NK-92 treated with Interleukin-12 subunit alpha and Interleukin-12 subunit beta, amount 100 ng/mL, for 24 hours (cell line): ENCODE measurements at regions not wholly inside any gene's neighbourhood (a gene's known extent, or its start where the extent isn't known, plus 50 kb on each side); places are given as distances from the start of the nearest gene placed in this dataset.

ENCODE experiments used
- DNase-seq: peaks from one replicate; lab custom pipeline; 2025; lab: John Stamatoyannopoulos, UW

DNA sequence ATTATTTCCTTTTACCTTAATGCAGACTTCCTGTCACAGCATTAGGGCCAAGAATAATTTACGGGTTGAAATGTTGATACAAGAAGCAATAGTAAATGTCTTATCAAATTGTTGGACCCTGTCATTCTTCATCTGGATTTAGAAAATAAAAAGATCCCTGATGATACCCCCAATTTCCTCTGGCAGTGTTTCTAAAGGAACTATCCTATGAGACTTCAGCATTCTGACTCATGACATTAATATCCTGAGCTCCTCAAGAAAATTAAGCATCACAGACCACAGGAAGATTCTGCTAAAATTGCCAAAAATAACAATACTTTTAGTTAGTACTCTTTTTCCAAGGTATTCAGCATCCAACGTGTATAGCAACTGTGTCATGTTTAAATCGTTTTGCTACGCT, 490.5 kb upstream of the ANKRD30A start:
- DNase-seq, result no peak

DNA sequence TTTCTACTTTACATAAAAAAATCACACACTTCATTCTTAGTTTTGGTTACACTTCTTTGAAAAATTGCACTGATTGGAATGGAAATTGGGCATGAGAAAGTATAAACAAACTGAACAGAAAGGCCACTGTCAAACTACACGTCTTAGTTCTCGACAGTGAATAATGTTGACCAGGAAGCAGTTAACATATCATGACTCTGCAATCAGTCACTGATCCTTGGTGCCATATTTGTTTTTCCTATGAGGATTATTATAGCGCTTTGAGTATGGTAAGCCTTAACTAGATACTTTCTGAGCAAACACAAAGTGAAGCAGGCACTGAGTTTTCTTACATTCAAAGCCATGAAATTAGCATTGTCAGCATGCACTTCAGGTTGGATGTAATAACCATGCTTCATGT, 495.1 kb upstream of the ANKRD30A start:
- DNase-seq, result no peak

DNA sequence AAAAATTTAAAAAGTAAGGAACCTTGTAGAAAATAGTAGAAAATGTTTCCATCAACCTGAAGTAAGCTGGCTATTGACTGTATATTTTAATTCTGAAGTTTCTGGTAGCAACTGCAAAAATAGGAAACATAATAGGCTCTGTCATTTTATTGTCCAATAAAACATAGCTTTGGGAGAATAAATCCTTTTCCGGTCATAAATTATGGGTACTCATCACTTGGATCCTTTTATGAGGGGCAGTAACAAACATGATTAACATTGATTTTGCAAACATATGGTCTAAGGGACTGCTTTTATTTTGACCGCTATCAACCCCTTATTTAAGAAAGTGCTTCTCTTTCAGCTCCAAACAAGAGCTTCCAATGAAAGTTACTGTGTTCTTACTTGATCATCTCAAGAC, 495.9 kb upstream of the ANKRD30A start:
- no peak for DNase-seq

DNA sequence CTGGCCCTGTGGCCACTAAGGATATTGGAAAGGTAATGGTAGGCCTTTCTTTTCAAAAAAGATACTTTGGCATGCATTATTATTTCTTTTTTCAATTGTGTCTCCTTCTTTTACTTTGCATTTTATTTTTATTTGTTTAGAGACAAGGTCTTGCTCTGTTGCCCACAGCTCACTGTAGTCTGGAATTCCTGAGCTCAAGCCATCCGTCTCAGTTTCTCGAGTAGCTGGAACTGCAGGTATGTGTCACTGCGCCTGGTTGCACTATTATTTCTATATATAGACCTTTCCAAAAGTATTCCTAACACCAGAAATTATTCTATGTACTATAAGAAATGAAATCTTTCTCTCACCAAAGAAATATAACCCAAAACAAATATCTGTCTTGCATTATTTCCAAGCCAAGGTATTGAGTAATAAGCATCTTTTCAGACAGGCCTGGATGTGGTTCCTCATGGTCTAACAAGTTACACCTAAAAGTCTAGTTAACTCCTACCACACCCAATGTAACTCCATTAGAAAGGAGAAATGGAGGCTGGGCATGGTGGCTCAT, 500.8 kb upstream of the ANKRD30A start:
- no peak for DNase-seq

DNA sequence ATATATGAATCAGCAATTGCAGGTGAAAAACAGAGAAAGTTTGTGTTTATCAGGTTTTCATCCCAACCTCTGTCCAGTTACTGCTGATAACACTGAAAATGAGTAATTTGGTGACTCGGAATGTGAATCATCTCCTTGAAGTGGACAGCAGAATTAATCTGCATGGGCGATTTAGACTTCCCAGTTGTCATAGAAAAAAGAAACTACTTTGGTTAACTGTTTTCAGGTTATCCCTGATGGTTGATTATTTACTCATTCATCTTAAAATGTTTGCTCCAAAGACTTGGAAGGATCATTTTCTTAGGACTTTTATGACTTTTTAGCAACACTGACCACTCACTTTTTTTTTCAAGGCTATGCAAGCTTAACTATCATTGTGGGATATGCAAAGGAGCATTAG, 504.1 kb upstream of the ANKRD30A start:
- DNase-seq, result no peak

DNA sequence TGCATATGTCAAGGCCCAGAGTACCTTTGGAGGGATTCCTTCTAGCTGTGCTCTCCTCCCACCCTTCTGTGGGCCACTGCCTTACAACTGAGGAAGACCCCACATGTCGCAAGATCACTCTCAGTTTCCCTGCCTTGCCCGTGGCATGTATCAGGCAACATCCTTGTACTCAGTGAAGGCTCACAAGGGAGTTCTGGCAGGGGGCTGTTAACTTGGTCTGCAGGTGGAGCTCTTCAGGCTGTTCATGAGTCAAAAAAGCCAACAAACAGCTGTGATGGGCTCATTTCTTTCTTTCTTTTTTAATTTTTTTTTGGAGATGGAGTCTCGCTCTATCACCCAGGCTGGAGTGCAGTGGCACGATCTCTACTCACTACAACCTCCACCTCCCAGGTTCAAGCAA, 513.0 kb upstream of the ANKRD30A start:
- DNase-seq, result no peak

DNA sequence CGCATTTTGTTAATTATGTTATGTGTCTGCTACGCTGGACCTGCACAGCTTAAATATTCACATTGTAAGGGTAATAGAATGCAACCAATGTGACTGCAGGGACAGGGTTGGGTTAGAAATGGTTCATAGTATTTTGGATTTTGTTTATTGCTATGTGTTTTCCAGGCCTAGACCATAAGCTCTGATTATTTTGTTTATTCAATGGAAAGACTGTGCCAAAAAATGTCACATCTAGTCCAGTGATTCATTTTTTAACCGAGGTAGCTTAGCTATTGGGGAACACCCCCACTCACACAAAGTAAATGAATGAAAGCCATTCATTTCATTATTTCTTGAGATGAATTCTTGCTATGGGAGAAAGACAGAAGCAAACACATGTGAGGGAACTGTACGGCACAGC, 516.5 kb upstream of the ANKRD30A start:
- DNase-seq, result no peak

DNA sequence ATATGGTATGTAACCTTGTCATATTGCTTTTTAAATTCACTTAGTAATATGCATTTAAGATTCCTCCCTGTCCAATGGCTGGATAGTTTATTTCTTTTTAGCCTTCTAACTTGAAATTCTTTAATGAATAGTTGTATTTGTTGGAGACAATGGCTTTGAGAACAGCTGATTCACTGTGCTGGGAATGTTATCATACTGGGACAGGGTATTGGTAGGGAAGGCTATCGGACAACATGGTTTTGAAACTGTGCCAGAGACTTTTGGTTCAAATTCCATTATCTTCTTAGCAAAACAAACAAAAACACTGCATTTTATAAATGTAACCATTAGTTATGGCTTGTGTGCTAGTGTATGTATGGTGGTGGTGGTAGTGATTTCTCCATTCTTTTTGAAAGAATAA, 517.1 kb upstream of the ANKRD30A start:
- DNase-seq, result no peak

DNA sequence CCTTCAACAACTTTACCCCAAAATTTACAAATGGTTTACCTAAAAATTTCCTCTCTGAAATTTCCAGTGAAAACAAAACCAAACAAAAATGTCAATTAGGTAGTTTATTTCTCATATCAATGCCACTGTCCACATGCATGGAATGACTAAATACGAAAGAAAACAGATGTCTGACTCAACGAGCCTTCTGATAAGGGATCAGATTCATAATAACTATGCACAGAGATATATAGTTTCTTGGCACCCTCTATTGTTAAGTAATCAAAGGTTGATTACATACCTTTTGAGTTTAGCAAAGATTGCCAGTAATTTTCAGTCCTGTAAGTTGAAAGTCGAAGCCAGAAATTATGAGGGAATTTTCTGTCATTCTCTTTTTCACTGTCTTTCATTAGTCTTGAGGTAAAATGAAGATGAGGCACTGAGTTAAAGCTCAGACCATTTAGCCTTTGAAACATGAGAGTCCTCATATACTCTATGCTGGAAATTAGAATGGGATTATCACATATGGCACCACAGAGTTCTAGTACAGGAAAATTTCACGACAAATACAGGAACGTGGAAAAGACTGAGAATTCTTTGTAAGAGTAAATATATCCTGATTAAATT, 519.1 kb upstream of the ANKRD30A start:
- DNase-seq, result no peak

DNA sequence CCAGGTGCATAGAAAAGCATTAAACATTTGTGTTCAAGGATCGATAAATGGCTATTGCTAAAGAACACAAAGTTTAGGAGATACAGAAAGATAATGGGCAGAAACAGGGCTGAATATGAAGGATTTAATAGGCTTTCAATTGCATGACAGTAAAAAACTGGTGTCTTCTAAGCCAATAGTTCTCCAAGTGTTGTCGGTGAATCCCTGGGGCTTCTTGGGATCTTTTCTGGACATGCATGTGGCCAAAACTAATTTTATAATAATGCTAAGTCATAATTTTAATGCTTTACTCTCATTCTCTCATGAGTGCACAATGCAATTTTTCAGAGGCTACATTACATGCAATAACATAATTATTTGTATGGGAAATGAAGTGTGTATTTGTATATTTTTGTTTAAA, 521.1 kb upstream of the ANKRD30A start:
- no peak for DNase-seq

DNA sequence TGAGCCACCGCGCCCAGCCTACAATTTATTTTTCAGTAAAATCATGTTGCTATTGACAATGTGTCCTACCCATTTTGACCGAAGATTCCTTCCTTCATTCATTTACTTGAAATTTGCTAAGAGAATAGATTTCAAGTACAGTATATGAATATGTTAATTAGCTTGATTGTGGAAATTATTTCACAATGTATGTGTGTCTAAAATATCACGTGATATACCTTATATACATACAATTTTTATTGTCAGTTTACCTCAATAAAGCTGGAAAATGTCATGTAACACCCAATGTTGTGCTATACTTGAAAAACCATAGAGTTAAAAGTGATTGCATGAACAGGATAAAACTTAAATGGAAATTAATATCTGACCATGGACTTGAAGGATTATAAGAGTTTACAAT, 521.7 kb upstream of the ANKRD30A start:
- no peak for DNase-seq

DNA sequence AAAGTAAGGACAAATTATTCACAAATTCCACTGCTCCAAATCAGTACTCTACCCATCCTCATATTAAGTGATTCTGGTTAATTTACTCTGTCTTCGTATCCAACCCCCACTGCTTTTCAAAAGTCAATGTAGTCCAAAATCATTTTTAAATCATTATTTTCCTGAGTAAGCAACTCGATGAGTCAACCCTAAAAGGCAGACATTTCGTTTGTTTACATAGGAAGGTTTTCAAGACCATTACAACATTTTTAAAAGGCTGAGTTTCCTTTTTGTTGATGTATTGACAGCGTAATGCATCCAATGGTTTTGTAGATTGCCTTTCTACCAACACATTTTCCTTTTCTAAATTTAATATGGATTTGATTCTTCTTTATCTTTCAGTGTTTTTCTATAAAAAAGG, 523.0 kb upstream of the ANKRD30A start:
- no peak for DNase-seq

DNA sequence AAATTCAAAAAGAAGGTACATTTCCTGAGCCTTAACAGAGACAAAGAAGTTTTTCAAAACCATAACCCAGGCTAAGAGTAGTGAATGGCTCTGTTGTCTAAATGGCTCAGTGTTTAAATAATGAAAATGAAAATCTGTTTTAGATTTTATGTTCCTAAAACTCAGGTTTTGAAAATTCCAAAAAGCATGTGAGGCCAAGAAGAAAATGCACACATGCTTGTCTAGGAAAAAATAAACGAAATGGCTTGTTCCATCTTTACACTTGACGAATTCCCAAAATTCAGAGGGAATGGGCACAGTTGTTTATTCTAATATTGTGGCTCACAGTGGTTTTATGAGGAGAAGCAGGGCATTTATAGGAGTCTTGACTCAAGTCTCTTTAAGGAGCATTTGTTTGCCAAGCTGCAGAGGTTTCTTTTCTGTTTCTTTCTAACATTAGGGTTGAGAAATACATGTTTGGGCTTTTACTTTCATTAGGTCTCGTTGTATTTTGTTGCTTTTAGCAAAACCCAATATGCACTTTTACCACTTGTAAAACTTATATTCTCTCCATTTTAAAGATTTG, 527.6 kb upstream of the ANKRD30A start:
- DNase-seq, result no peak

DNA sequence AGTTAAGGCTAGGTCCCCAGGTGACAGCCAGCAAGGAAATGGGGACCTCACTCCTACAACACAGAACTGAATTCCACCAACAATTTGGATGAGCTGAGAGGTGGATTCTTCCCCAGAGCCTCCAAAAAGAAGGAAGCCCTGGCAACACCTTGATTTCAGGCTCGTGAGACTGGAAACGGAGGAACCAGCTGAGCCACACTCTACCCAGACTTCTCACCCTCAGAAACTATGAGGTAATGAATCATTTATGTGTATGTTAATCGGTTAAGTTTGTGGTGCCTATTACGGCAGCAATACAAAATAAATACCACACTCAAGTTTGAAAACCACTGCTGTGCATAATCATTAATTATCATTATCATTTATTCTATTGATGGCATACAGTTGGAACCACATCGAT, 532.4 kb upstream of the ANKRD30A start:
- no peak for DNase-seq

DNA sequence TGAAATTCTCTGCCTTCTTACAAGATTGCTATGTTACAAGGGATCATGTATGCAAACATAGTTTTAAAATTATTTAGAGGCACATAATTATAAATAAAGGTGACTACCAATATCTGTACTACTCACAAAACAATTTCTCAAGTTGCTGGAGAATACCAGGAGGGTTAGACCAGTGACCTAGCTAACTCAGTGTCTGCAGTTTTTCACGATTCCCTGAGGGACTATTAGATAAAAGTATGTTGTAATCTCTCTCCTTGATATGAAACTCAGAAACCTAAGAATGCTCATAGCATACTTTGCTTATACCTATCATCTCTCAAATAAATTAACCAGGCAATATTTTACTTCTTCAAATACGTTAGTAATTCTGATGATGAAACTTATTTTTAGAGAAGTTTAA, 534.0 kb upstream of the ANKRD30A start:
- DNase-seq, result no peak

DNA sequence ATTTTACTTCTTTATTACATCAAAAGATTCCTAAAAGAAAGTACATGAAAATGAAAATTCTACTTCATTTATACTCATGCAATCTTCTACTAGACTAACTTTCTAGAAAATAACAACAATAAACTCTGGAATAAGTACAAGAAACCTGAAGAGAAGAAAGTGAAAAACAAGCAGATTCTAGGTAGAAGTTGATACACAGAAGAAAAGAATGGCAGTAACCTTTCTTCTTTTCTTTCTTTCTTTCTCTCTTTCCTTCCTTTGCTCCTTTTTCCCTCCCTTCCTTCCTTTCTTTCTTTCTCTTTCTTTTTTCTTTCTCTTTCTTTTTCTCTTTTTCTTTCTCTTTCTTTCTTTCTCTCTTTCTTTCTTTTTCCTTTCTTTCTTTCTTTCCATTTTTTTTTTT, 541.7 kb upstream of the ANKRD30A start:
- DNase-seq, result no peak

DNA sequence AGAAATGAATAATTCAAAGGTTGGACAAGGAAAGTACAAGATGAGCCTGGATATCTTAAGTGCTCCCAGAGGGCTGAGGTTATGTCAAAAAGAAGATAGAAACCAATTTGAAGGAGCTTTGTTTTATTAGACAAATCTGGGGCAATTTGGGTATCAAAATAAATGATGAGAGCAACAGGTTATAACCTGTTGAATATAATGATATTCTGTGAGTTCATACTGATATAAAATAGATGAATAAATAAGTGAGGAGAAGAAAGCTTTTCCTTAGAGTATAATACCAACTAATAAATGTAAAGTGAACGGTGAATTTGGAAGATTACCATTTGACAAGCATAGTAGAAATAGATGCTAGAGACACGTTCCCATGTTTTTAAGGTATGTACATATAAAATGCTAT, 544.2 kb upstream of the ANKRD30A start:
- no peak for DNase-seq

DNA sequence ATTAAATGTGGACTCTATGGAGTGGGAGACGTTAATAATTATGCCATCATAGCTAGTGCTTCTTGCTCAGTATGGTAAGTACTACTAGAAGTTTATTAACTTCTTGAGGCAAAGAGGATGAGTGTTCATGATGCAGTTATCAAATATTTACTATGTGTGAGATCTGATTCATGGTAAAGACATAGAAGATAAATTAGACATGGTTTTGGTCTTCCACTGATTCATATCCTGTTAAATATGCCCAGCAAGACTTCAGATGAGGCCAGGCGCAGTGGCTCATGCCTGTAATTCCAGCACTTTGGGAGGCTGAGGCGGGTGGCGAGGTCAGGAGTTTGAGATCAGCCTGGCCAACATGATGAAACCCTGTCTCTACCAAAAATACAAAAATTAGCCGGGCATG, 547.1 kb upstream of the ANKRD30A start:
- DNase-seq, result no peak

DNA sequence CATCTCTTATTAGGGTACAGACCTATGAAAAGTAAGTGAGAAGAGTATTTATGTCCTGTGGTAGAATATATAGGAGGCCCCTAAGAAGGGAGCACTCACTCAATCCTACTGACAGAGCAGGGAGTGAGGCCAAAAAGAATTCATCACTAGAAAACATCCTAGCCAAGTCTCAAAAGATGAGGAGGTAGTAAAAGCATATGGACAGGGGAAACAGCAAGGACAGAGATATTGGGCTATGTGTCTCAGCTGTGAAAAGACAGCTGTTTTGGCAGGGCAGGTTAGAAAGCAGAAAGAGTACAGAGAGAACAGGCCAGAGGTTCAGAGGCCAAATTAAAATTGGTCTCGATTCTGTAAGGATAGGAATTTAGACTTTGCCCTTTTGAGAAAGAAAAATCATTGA, 548.3 kb upstream of the ANKRD30A start:
- DNase-seq, result no peak

DNA sequence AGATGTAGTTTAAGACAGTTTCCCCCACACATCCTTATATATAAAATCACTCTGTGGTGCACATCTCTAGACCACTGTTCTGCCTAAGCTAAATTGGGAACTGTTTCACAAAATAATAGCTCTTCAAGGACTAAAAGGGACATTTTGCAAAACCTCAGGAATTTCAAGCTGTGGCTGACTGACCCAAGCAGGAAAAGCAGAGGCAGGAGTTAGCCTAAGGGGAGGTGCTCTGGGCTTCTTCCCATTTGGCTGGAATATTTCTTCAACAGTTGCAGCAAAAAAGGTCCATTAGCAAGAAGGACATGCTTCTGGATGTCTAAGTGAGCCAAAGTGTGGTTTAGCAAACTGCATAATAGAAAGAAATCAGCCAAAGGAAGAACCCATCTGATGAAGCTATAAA, 551.2 kb upstream of the ANKRD30A start:
- no peak for DNase-seq

DNA sequence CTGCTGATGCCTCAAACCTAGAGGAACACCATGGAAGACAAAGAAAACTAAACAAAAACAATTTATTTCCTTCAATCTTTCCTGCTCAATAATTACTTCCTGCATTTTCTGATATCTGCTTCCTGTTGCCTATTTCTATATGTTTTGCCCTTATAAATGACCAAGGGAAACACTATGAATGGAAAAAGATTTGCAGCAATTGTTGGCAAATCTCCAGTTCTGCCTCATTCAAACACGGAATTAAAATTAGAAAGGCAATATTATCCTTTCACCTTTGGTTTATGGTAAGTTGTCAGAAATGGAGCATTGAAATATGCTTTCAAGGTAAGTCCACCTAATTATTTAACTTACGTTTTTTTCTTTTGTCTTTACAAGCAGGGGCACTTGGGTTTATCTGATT, 552.2 kb upstream of the ANKRD30A start:
- DNase-seq, result no peak

DNA sequence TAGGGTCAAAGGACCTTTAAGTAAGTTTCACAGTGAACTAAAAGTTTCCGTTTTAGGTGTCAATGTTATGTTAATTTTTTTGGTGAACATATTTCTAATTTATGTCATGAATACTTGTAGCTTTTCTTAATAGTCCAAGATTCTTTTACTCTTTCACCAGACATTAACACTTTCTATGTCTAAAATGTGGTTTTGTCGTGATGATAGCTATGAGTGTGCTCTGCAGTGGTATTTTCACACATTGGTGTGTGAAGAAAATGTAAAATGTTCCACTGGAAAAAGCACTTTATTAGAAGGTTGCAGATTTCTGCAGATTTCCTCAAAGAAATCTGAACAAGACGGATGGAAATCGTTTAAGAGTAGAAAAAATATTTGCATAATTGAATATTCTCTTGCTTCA, 561.0 kb upstream of the ANKRD30A start:
- DNase-seq, result no peak

DNA sequence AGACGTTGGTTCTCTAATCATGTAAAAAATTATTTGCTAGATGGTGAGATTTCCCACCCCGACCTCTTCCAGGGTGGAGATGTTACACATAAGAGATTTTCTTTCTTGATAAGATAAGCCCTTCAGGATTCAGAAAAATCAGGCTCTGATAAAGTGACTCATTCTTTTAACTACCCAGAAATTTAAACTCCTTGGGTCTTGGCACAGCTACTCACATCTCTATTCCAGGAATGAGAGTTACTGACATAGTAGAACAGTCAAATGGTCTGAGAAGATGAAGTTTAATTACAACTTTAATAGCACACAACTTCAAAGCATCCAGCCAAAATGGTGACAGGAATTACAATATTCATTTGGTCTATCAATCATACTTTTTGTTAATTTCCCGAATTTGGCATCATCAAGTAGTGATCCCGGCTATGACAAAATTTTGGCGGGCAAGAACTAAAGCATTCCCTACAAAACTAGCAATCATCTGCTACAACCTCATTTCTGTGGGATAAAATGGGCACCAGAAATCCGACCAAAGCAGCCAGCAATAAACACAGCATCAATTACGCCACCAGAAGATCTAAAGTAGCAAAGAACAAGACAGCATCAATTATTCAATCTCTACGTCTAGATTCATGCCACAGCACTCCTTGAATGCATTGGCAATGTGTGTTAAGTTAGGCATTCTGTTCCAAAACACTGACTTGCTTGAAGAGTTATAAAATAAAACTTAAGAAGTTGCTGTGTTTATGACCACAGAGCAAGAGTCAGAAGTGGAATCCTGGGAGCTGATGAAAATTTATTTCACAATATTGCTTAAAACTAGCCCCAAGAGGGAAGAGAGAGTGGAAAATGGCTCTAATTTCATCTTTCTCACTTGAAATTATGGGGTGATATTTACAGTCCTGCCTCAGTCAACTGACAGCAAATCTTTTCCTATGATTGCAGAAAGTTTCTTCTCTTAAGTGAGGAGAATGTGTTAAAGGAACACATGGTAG, 565.7 kb upstream of the ANKRD30A start:
- DNase-seq, result no peak
